Thymus (tissue), 11 donors: ENCODE measurements at regions not wholly inside any gene's neighbourhood (a gene's known extent, or its start where the extent isn't known, plus 50 kb on each side); places are given as distances from the start of the nearest gene placed in this dataset.

Experiments used
- DNase-seq, 9 donors: peaks; one replicate each; pipeline ENCODE4 v3.0.0-alpha.2; 2013; ENCODE audit warnings: low spot score in 9 of 9, low read depth in 6 of 9, missing footprints in 1 of 9
- H3K27ac ChIP-seq, 2 donors: one replicate each; pipeline ENCODE4 v1.5.1; 2013; ENCODE audit warnings: control low read depth in 1 of 2, low read depth in 1 of 2, low read length in 1 of 2, mild to moderate bottlenecking in 1 of 2, moderate library complexity in 1 of 2
- H3K27me3 ChIP-seq, 2 donors: one replicate each; pipeline ENCODE4 v1.5.1; 2013; ENCODE audit warnings: low read length in 1 of 2; ENCODE audit not compliant: control insufficient read depth in 2 of 2, insufficient read depth in 1 of 2
- H3K36me3 ChIP-seq, 2 donors: one replicate each; pipeline ENCODE4 v1.5.1; 2013; ENCODE audit warnings: low read length in 1 of 2, mild to moderate bottlenecking in 1 of 2, moderate library complexity in 1 of 2; ENCODE audit not compliant: control insufficient read depth in 2 of 2, insufficient read depth in 2 of 2
- H3K4me1 ChIP-seq, 2 donors: one replicate each; pipeline ENCODE4 v1.5.1; 2013; ENCODE audit warnings: low read length in 2 of 2; ENCODE audit not compliant: control insufficient read depth in 2 of 2, insufficient read depth in 2 of 2
- H3K4me3 ChIP-seq, 2 donors: one replicate each; pipeline ENCODE4 v1.5.1; 2013; ENCODE audit warnings: low read length in 2 of 2, control low read depth in 1 of 2, mild to moderate bottlenecking in 1 of 2
- H3K9me3 ChIP-seq, 2 donors: one replicate each; pipeline ENCODE4 v1.5.1; 2013; ENCODE audit warnings: low read length in 1 of 2, mild to moderate bottlenecking in 1 of 2; ENCODE audit not compliant: control insufficient read depth in 2 of 2, insufficient read depth in 1 of 2
- WGBS: extraction: QIAGEN DNeasy Blood & Tissue Kit; methylation state at CpG from one replicate; pipeline ENCODE4 v1.1.7; 2013; 5-methylcytosine and 5-hydroxymethylcytosine counted together
- donor health status: healthy.

DNA sequence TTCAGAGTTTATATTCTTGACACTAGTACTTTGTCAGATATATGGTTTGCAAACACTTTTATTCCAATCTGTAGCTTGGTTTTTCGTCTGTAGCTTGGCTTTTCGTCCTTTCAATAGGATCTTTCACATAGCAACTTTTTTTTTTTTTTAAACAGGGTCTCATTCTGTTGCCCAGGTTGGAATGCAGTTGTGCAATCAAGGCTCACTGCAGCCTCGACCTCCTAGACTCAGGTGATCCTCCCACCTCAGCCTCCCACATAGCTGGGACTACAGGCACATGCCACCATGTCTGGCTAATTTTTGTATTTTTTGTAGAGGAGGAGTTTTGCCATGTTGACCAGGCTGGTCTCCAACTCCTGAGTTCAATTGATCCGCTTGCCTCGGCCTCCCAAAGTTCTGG is 460.4 kb upstream of the SOX5 start:
- DNase-seq: no peak
- Histone ChIP-seq H3K4me1 (peaks cover 4 to 5% of the 10 kb centered on the region in 2 donors), H3K4me3 (no peak overlapping the region), H3K36me3 (no peaks in the 10 kb centered on the region), H3K9me3 (no peaks in the 10 kb centered on the region), H3K27ac (no peak overlapping the region), H3K27me3 (no peaks in the 10 kb centered on the region)
- WGBS: 96% methylated on average over 5 of the region's 5 CpGs

DNA sequence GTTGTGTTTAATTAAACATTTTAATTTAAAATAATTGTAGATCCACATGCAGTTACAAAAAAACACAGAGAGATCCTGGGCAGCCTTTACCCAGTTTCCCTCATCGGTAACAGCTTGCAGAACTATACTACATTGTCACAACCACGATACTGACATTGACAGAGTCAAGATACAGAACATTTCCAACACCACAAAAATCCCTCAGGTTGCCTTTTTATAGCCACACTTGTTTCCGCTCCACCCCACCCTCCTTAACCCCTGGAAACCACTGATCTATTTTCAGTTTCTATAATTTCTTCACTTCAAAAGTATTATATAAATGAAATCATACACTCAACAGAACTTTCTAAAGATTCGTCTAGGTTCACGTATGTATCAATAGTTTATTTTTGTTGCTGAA is 458.8 kb upstream of the SOX5 start:
- peaks cover 4 to 5% of the 10 kb centered on the region in 2 donors for H3K4me1 ChIP-seq
- no peak overlapping the region for H3K27ac ChIP-seq
- no peaks in the 10 kb centered on the region for H3K9me3 ChIP-seq
- H3K36me3 ChIP-seq: no peaks in the 10 kb centered on the region
- 9% methylated on average over 5 of the region's 5 CpGs for WGBS
- no peak for DNase-seq
- no peaks in the 10 kb centered on the region for H3K27me3 ChIP-seq
- H3K4me3 ChIP-seq: no peak overlapping the region

DNA sequence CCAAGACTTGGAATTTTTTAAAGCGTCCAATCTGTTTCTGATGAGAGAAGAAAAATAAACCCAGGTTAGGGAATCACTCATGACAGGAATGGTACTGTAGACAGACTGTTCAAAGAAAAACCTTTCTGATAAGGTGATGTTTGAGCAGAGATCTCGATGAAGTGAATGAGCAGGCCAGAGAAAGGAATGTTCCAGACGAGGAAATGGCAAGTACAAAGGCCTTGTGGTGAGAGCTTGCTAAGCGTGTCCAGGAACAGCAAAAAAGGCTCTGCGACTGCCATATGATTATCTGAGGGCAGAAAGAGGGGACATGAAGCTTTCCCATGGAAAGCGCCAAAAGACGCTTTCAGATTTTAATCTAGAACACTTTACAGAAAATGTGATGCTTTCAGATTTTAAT is 458.4 kb upstream of the SOX5 start:
- no peak overlapping the region for H3K27ac ChIP-seq
- H3K4me3 ChIP-seq: no peak overlapping the region
- no peak for DNase-seq
- no peaks in the 10 kb centered on the region for H3K9me3 ChIP-seq
- H3K4me1 ChIP-seq: peaks cover 4 to 5% of the 10 kb centered on the region in 2 donors
- no peaks in the 10 kb centered on the region for H3K27me3 ChIP-seq
- WGBS: 52% methylated on average over 7 of the region's 7 CpGs
- H3K36me3 ChIP-seq: no peaks in the 10 kb centered on the region

DNA sequence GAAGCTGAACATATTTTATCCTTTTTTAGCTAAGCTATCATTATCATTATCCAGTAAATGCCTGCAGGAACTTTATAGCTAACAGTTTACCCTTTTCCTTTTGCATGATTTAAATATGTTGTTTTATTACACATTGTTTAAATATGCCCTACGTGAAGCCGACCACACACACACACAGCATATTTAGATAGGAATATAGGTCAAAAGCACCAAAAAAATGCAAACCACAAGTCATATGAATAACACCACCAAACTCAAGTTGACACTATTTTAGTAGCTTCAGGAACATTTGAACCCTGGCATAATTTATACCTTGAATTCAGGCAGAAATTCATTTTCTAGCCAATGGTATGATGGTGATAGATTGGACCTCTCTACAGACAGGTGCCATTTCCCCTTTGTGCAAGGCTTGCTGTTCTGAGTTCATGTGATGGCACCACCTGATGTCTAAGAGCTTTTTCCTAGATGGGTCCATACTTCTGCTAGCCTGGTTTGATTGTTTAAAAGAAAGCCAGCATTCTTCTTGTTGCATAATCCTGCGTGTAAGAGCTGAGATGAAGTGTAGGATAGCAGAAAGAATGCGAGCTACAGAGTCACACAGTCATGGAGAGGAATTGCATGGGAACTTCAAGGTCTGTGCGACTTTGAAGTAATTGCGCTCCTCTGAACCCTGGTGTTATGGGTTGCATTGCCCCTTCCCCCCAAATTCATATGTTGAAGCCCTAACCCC is 454.8 kb upstream of the SOX5 start:
- H3K4me3 ChIP-seq: no peak overlapping the region
- no peak overlapping the region for H3K27ac ChIP-seq
- peaks cover 4 to 5% of the 10 kb centered on the region in 2 donors for H3K4me1 ChIP-seq
- DNase-seq: no peak
- no peaks in the 10 kb centered on the region for H3K36me3 ChIP-seq
- H3K27me3 ChIP-seq: no peaks in the 10 kb centered on the region
- H3K9me3 ChIP-seq: no peaks in the 10 kb centered on the region
- WGBS: 95% methylated on average over 6 of the region's 6 CpGs

DNA sequence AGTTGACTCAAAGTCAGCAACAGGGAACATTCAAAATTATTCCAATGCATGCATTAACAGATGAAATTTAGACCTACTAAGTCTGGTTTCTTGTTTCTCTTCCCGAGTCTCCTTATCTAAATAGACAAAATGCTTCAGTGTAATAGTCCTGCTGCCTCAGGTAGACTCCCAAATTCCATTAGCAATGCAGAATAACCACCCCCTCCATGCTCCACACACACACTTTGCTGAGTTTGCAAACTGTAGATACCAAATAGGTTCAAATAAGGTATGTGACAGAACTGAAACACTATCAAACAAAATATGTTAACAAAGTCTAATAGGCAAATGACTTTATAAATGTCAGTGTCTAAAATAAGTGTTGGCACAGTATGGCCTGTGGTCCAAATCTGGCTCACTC is 451.1 kb upstream of the SOX5 start:
- WGBS: 96% methylated on average over 1 of the region's 1 CpG
- no peak for DNase-seq
- H3K27me3 ChIP-seq: no peaks in the 10 kb centered on the region

DNA sequence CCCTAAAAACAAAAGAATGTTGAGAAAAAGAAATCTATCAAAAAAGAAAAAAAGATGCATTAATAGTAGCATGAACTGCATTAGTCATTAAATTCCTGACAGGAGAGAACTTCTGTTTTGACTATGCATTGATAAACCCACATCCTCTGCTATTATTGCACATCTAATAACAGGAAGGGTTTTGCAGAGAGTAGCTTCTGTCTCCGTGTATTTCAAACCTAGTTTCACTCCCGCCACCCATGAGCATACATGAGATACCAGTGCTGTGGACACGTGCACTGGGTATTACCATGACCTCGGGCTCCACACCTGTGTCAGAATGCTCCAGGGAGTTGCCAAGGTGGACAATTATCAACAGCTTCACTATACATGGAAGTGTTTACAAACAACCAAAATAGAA is 449.1 kb upstream of the SOX5 start:
- DNase-seq: no peak
- Histone ChIP-seq H3K27me3 (no peaks in the 10 kb centered on the region), H3K9me3 (no peaks in the 10 kb centered on the region), H3K27ac (no peak overlapping the region), H3K4me3 (no peak overlapping the region), H3K4me1 (no peaks in the 10 kb centered on the region), H3K36me3 (no peaks in the 10 kb centered on the region)
- 91% methylated on average over 4 of the region's 4 CpGs for WGBS

More for the DNA sequence above, 451.1 kb upstream of the SOX5 start:
- no peaks in the 10 kb centered on the region for H3K9me3 ChIP-seq
- no peaks in the 10 kb centered on the region for H3K4me1 ChIP-seq
- H3K27ac ChIP-seq: no peak overlapping the region
- H3K36me3 ChIP-seq: no peaks in the 10 kb centered on the region
- no peak overlapping the region for H3K4me3 ChIP-seq

DNA sequence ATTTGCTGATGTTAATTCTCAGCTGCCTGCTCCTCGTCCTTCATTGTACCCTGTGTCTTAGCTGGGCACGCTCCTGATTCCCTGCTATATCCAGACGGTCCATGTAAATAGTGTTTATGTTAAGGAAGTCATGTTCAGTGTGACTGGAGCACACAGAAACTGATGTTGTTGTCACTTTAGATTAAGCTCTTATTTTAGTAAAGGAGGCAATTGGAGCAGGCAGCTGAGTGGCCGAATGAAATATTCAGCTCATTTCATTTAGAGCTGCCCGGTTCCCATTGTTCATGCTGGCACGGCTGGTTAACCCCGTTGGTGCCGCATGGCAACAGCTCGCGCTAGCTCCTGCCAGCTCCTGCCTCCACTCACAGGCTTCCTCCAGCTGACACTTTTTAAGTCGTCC is 446.8 kb upstream of the SOX5 start:
- no peaks in the 10 kb centered on the region for H3K4me1 ChIP-seq
- no peak for DNase-seq
- no peak overlapping the region for H3K27ac ChIP-seq
- no peak overlapping the region for H3K4me3 ChIP-seq
- WGBS: 95% methylated on average over 11 of the region's 11 CpGs
- H3K27me3 ChIP-seq: no peaks in the 10 kb centered on the region
- H3K36me3 ChIP-seq: no peaks in the 10 kb centered on the region
- H3K9me3 ChIP-seq: no peaks in the 10 kb centered on the region

DNA sequence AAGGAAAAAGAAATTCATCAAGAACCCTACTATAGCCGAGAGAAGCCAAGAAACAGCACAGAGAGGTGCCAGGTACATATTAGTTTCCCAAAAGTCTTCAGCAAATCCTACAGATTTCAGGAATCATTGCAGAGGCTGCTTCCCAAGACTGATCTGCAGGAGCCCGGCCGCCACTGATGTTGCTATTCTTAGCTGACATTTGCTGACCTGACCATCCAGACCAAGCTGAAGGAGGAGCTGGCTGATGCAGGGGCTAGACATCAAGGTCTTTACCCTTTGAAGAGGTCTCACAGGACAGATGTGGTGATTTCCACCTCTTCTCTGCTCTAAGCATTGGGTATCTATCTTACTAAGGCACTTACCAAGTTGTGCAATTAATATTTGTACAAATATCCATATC is 444.8 kb upstream of the SOX5 start:
- Histone ChIP-seq H3K36me3 (no peaks in the 10 kb centered on the region), H3K9me3 (no peaks in the 10 kb centered on the region), H3K4me3 (no peak overlapping the region), H3K4me1 (no peaks in the 10 kb centered on the region), H3K27me3 (no peaks in the 10 kb centered on the region), H3K27ac (no peak overlapping the region)
- 97% methylated on average over 3 of the region's 3 CpGs for WGBS
- no peak for DNase-seq

DNA sequence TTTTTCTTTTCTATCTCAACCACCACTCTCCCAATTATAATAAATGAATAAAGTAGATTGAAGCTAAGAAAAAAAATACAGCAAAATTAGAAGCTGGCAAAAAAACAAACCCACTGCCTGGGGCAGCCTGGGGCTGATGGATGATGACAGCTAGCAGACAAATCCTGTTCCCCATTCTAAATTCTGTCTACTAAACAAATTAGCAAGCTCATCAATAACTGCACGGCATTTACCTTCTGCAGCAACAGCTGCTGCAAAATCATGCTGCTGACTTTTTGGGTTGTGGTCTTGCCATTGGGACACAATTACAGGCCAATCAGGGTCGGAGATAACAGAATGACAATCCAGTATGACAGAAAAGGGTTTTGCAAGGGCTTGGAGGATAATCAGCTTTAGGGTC is 443.6 kb upstream of the SOX5 start:
- no peaks in the 10 kb centered on the region for H3K9me3 ChIP-seq
- no peaks in the 10 kb centered on the region for H3K27me3 ChIP-seq
- 94% methylated on average over 2 of the region's 2 CpGs for WGBS
- no peak overlapping the region for H3K27ac ChIP-seq
- no peak for DNase-seq
- H3K36me3 ChIP-seq: no peaks in the 10 kb centered on the region
- H3K4me3 ChIP-seq: no peak overlapping the region
- no peaks in the 10 kb centered on the region for H3K4me1 ChIP-seq
